Neural cell (in vitro differentiated cells): ENCODE measurements at regions not wholly inside any gene's neighbourhood (a gene's known extent, or its start where the extent isn't known, plus 50 kb on each side); places are given as distances from the start of the nearest gene placed in this dataset.

Source experiments
- H2AFZ ChIP-seq: fragments of 200-600, 300-800 bp; sonication (generic), shearing (Covaris generic); 2 replicates; pipeline ENCODE4 v1.6.0; 2014; ENCODE audit warnings: low read depth, mild to moderate bottlenecking, antibody characterized with exemption, low read length, moderate library complexity
- H3F3A ChIP-seq: fragments of 200-600 bp; shearing (Covaris generic); 2 replicates; pipeline ENCODE4 v1.6.1; 2016; ENCODE audit warnings: mild to moderate bottlenecking, moderate library complexity, mixed read lengths, antibody characterized with exemption, low read length; ENCODE audit not compliant: insufficient read depth, poor library complexity, severe bottlenecking
- H3K27ac ChIP-seq: fragments of 200-600, 300-800 bp; sonication (generic), shearing (Covaris generic); 2 replicates; pipeline ENCODE4 v1.5.1; 2014; ENCODE audit warnings: mild to moderate bottlenecking, low read length, moderate library complexity
- H3K27me3 ChIP-seq: fragments of 300-800, 200-600 bp; sonication (generic), shearing (Covaris generic); 2 replicates; pipeline ENCODE4 v1.6.0; 2014; ENCODE audit warnings: mild to moderate bottlenecking, low read depth, low read length, moderate library complexity; ENCODE audit not compliant: insufficient read depth
- H3K36me3 ChIP-seq: fragments of 300-800, 200-600 bp; sonication (generic), shearing (Covaris generic); 2 replicates; pipeline ENCODE4 v1.5.1; 2014; ENCODE audit warnings: mild to moderate bottlenecking, antibody characterized with exemption, low read length, moderate library complexity; ENCODE audit not compliant: insufficient read depth
- H3K4me2 ChIP-seq: fragments of 300-800, 200-600 bp; sonication (generic), shearing (Covaris generic); 2 replicates; pipeline ENCODE4 v1.6.0; 2014; ENCODE audit warnings: mild to moderate bottlenecking, low read length
- H3K4me3 ChIP-seq: fragments of 300-800, 200-600 bp; sonication (generic), shearing (Covaris generic); 2 replicates; pipeline ENCODE4 v1.5.1; 2014; ENCODE audit warnings: mild to moderate bottlenecking, low read length, moderate library complexity
- H3K79me2 ChIP-seq: fragments of 200-600 bp; shearing (Covaris generic); replicated peaks from 2 replicates; pipeline ENCODE4 v1.6.0; 2014; ENCODE audit warnings: mild to moderate bottlenecking, low read length, moderate library complexity; ENCODE audit not compliant: insufficient read depth
- H3K9ac ChIP-seq: fragments of 300-800, 200-600 bp; sonication (generic), shearing (Covaris generic); 2 replicates; pipeline ENCODE4 v1.6.1; 2016; ENCODE audit warnings: mild to moderate bottlenecking, low read length, mixed read lengths
- H3K9me2 ChIP-seq: fragments of 200-600 bp; shearing (Covaris generic); 2 replicates; pipeline ENCODE4 v1.6.1; 2016; ENCODE audit warnings: mild to moderate bottlenecking, low read length, mixed read lengths; ENCODE audit not compliant: insufficient read depth
- H3K9me3 ChIP-seq: fragments of 200-600, 300-800 bp; sonication (generic), shearing (Covaris generic); 2 replicates; pipeline ENCODE4 v1.6.1; 2016; ENCODE audit warnings: mild to moderate bottlenecking, mixed run types, low read length, moderate library complexity, mixed read lengths
- H4K20me1 ChIP-seq: fragments of 200-600 bp; shearing (Covaris generic); 2 replicates; pipeline ENCODE4 v1.6.1; 2016; ENCODE audit warnings: mild to moderate bottlenecking, mixed run types; ENCODE audit not compliant: insufficient read depth
- CTCF ChIP-seq: fragments of 450-650 bp; IDR thresholded peaks from 2 replicates; pipeline ENCODE4 v1.5.1; 2014; ENCODE audit warnings: antibody characterized with exemption, mild to moderate bottlenecking, moderate library complexity; ENCODE audit not compliant: poor library complexity, severe bottlenecking
- EP300 ChIP-seq: fragments of 450-650 bp; conservative IDR thresholded peaks from 2 replicates; pipeline ENCODE4 v1.6.1; 2014; ENCODE audit warnings: antibody characterized with exemption, mild to moderate bottlenecking, moderate library complexity; ENCODE audit not compliant: poor library complexity, severe bottlenecking
- EZH2 ChIP-seq: fragments of 200-600, 300-800 bp; shearing (Covaris generic), sonication (generic); IDR thresholded peaks from 2 replicates; pipeline ENCODE4 v1.6.1; 2014; ENCODE audit warnings: antibody characterized with exemption, low read length, borderline replicate concordance, mild to moderate bottlenecking; ENCODE audit not compliant: insufficient read depth, poor library complexity, severe bottlenecking
- MXI1 ChIP-seq: fragments of 450-650 bp; conservative IDR thresholded peaks from 2 replicates; pipeline ENCODE4 v1.6.1; 2014; ENCODE audit warnings: antibody characterized with exemption, mild to moderate bottlenecking; ENCODE audit not compliant: poor library complexity, severe bottlenecking
- POLR2AphosphoS5 ChIP-seq: IDR thresholded peaks from 2 replicates; pipeline ENCODE4 v1.6.1; 2012
- RAD21 ChIP-seq: fragments of 450-650 bp; conservative IDR thresholded peaks from 2 replicates; pipeline ENCODE4 v1.6.1; 2014; ENCODE audit warnings: antibody characterized with exemption, mild to moderate bottlenecking, moderate library complexity
- SMC3 ChIP-seq: fragments of 450-650 bp; conservative IDR thresholded peaks from 2 replicates; pipeline ENCODE4 v1.6.1; 2014; ENCODE audit warnings: antibody characterized with exemption, mild to moderate bottlenecking, moderate library complexity; ENCODE audit not compliant: poor library complexity
- TAF1 ChIP-seq: IDR thresholded peaks from 2 replicates; pipeline ENCODE4 v1.6.1; 2012; ENCODE audit warnings: low read depth
- TF ChIP-seq, protein P1 (sequence below): IDR thresholded peaks from 2 replicates; pipeline ENCODE4 v1.6.1; 2012; ENCODE audit warnings: borderline replicate concordance

DNA sequence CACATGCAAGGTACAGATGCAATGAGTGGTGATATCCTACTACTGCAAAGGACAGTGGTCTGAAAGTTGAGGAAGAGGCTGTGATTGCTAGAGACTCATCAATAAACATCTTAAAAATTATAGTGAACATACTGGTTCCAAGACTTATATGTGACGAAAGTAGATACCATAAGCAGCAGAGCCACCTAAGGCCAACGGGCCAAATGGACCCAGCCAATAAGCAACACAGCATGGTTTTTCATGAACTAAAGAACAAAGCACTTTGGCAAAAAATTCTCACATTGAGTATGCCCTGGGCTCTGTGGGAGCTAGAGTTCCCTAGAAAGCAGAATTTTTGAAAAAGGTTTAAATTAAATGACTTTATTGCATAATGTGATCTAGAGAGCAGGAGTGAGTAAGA lies 272.1 kb downstream of the SI start:
- H3K36me3 ChIP-seq, result no peaks in the 10 kb centered on the region
- no peaks in the 10 kb centered on the region for H3K79me2 ChIP-seq
- TF ChIP-seq TAF1 (no peak), MXI1 (no peak), RAD21 (peak; percentile 22), POLR2AphosphoS5 (no peak), EP300 (no peak), EZH2 (no peak), CTCF (peak; percentile 22)
- TF ChIP-seq, protein P1, sequence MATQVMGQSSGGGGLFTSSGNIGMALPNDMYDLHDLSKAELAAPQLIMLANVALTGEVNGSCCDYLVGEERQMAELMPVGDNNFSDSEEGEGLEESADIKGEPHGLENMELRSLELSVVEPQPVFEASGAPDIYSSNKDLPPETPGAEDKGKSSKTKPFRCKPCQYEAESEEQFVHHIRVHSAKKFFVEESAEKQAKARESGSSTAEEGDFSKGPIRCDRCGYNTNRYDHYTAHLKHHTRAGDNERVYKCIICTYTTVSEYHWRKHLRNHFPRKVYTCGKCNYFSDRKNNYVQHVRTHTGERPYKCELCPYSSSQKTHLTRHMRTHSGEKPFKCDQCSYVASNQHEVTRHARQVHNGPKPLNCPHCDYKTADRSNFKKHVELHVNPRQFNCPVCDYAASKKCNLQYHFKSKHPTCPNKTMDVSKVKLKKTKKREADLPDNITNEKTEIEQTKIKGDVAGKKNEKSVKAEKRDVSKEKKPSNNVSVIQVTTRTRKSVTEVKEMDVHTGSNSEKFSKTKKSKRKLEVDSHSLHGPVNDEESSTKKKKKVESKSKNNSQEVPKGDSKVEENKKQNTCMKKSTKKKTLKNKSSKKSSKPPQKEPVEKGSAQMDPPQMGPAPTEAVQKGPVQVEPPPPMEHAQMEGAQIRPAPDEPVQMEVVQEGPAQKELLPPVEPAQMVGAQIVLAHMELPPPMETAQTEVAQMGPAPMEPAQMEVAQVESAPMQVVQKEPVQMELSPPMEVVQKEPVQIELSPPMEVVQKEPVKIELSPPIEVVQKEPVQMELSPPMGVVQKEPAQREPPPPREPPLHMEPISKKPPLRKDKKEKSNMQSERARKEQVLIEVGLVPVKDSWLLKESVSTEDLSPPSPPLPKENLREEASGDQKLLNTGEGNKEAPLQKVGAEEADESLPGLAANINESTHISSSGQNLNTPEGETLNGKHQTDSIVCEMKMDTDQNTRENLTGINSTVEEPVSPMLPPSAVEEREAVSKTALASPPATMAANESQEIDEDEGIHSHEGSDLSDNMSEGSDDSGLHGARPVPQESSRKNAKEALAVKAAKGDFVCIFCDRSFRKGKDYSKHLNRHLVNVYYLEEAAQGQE, result no peak
- H2AFZ ChIP-seq, result no peak overlapping the region
- H3K9ac ChIP-seq, result no peak overlapping the region
- H3K4me2 ChIP-seq, result no peak overlapping the region
- H3K27me3 ChIP-seq, result no peaks in the 10 kb centered on the region
- no peaks in the 10 kb centered on the region for H3K9me3 ChIP-seq
- H3K4me3 ChIP-seq, result no peak overlapping the region
- no peak overlapping the region for H3K27ac ChIP-seq
- no peaks in the 10 kb centered on the region for H4K20me1 ChIP-seq
- H3K9me2 ChIP-seq, result no peaks in the 10 kb centered on the region
- H3F3A ChIP-seq, result no peaks in the 10 kb centered on the region

- Histone ChIP-seq H3K9me3 (no peaks in the 10 kb centered on the region), H2AFZ (no peak overlapping the region), H3K27ac (no peak overlapping the region), H3K27me3 (no peaks in the 10 kb centered on the region), H3K79me2 (no peaks in the 10 kb centered on the region), H3K4me2 (no peak overlapping the region), H3K4me3 (no peak overlapping the region), H3K9me2 (no peaks in the 10 kb centered on the region), H3K36me3 (no peaks in the 10 kb centered on the region), H4K20me1 (no peaks in the 10 kb centered on the region), H3F3A (no peaks in the 10 kb centered on the region), H3K9ac (no peak overlapping the region)
- no peak for TF ChIP-seq EZH2
- no peak for TF ChIP-seq CTCF
- TF ChIP-seq RAD21, result no peak
- TF ChIP-seq EP300, result no peak
- TF ChIP-seq SMC3, result no peak
- no peak for TF ChIP-seq TAF1
- TF ChIP-seq, protein P1, result no peak
- no peak for TF ChIP-seq POLR2AphosphoS5
- no peak for TF ChIP-seq MXI1
Measured at GRCh38 chr3:164794099-164794498, 284.2 kb downstream of the SI start.
